GM19468 (cell line): ENCODE measurements at regions not wholly inside any gene's neighbourhood (a gene's known extent, or its start where the extent isn't known, plus 50 kb on each side); places are given as distances from the start of the nearest gene placed in this dataset.
"Not testable (repeated sequence)": the region's sequence is repeated elsewhere in the genome, so short reads cannot be mapped to it uniquely, and the experiment has no call there.

Experiments used
- ATAC-seq: cut with Tn5 transposase; IDR thresholded peaks from one replicate; pipeline ENCODE4 v1.9.1; 2021; ENCODE audit warnings: mild to moderate bottlenecking, moderate library complexity, moderate number of reproducible peaks; ENCODE audit not compliant: unreplicated experiment; ENCODE audit errors: extremely low read depth

- ATAC-seq = no peak
These were observed 114.0 kb downstream of the SLC38A4 start for GRCh38 chr12:46711756-46712155.

- no peak for ATAC-seq
These were observed 115.6 kb downstream of the SLC38A4 start for GRCh38 chr12:46710125-46710743.

GRCh38 chr12:46702581-46703344 is 123.0 kb downstream of the SLC38A4 start:
- no peak for ATAC-seq

- ATAC-seq = no peak
These were observed 124.4 kb downstream of the SLC38A4 start for GRCh38 chr12:46701356-46701755.

GRCh38 chr12:46699986-46700385 is 125.8 kb downstream of the SLC38A4 start:
- no peak for ATAC-seq

- no peak for ATAC-seq
These were observed 127.8 kb downstream of the SLC38A4 start for GRCh38 chr12:46698003-46698402.

GRCh38 chr12:46693518-46693917 is 132.3 kb downstream of the SLC38A4 start:
- no peak for ATAC-seq

GRCh38 chr12:46693034-46693433 is 132.8 kb downstream of the SLC38A4 start:
- ATAC-seq = no peak

GRCh38 chr12:46692606-46693005 is 133.2 kb downstream of the SLC38A4 start:
- ATAC-seq = no peak

GRCh38 chr12:46686267-46686942 is 139.4 kb downstream of the SLC38A4 start:
- ATAC-seq = no peak

- not testable (repeated sequence) for ATAC-seq
These were observed 141.6 kb downstream of the SLC38A4 start for GRCh38 chr12:46684243-46684642.

- ATAC-seq = no peak
These were observed 143.6 kb downstream of the SLC38A4 start for GRCh38 chr12:46682148-46682547.

- no peak for ATAC-seq
These were observed 145.3 kb downstream of the SLC38A4 start for GRCh38 chr12:46680506-46680905.

GRCh38 chr12:46679754-46680153 is 146.0 kb downstream of the SLC38A4 start:
- no peak for ATAC-seq

GRCh38 chr12:46678426-46678825 is 147.4 kb downstream of the SLC38A4 start:
- ATAC-seq = no peak

GRCh38 chr12:46677749-46678148 is 148.0 kb downstream of the SLC38A4 start:
- ATAC-seq = no peak

GRCh38 chr12:46676797-46677520 is 148.8 kb downstream of the SLC38A4 start:
- ATAC-seq = no peak

GRCh38 chr12:46676396-46676795 is 149.4 kb downstream of the SLC38A4 start:
- no peak for ATAC-seq

GRCh38 chr12:46675736-46676135 is 150.1 kb downstream of the SLC38A4 start:
- no peak for ATAC-seq

- no peak for ATAC-seq
These were observed 151.0 kb downstream of the SLC38A4 start for GRCh38 chr12:46674800-46675199.

- no peak for ATAC-seq
These were observed 151.7 kb downstream of the SLC38A4 start for GRCh38 chr12:46674129-46674528.
